PFSK-1 (cell line): ENCODE measurements at regions not wholly inside any gene's neighbourhood (a gene's known extent, or its start where the extent isn't known, plus 50 kb on each side); places are given as distances from the start of the nearest gene placed in this dataset.

Experiments
- FOXP2 ChIP-seq: optimal IDR thresholded peaks from 2 replicates; pipeline ENCODE3; 2011; ENCODE audit warnings: borderline replicate concordance, control low read depth, inconsistent platforms; ENCODE audit not compliant: insufficient read depth; ENCODE audit errors: extremely low read length, extremely low read depth
- POLR2AphosphoS5 ChIP-seq: IDR thresholded peaks from 2 replicates; pipeline ENCODE4 v1.6.1; 2012; ENCODE audit warnings: low read depth, mild to moderate bottlenecking, control low read depth, low read length, moderate library complexity
- SIN3A ChIP-seq: IDR thresholded peaks from 2 replicates; pipeline ENCODE4 v1.6.1; 2012; ENCODE audit warnings: mild to moderate bottlenecking, low read length, moderate library complexity, borderline replicate concordance; ENCODE audit not compliant: insufficient read depth
- TAF1 ChIP-seq: IDR thresholded peaks from 2 replicates; pipeline ENCODE4 v1.6.1; 2012; ENCODE audit warnings: low read length, control low read depth, borderline replicate concordance; ENCODE audit not compliant: insufficient read depth
- TF ChIP-seq, protein P1 (sequence below), 2 experiments: IDR thresholded peaks; 2 replicates each; pipeline versions ENCODE4 v1.6.1 to v1.8.0; 2011 to 2012; ENCODE audit warnings: low read depth in 2 of 2, low read length in 2 of 2, control low read depth in 1 of 2, inconsistent platforms in 1 of 2, mild to moderate bottlenecking in 1 of 2, moderate library complexity in 1 of 2; ENCODE audit not compliant: insufficient read depth in 1 of 2

- TF ChIP-seq SIN3A, result no peak
Measured at GRCh38 chr16:26273607-26274006, 581.8 kb downstream of the HS3ST4 start.

- TF ChIP-seq SIN3A (no peak), FOXP2 (no peak), TAF1 (no peak), POLR2AphosphoS5 (no peak)
- TF ChIP-seq, protein P1, sequence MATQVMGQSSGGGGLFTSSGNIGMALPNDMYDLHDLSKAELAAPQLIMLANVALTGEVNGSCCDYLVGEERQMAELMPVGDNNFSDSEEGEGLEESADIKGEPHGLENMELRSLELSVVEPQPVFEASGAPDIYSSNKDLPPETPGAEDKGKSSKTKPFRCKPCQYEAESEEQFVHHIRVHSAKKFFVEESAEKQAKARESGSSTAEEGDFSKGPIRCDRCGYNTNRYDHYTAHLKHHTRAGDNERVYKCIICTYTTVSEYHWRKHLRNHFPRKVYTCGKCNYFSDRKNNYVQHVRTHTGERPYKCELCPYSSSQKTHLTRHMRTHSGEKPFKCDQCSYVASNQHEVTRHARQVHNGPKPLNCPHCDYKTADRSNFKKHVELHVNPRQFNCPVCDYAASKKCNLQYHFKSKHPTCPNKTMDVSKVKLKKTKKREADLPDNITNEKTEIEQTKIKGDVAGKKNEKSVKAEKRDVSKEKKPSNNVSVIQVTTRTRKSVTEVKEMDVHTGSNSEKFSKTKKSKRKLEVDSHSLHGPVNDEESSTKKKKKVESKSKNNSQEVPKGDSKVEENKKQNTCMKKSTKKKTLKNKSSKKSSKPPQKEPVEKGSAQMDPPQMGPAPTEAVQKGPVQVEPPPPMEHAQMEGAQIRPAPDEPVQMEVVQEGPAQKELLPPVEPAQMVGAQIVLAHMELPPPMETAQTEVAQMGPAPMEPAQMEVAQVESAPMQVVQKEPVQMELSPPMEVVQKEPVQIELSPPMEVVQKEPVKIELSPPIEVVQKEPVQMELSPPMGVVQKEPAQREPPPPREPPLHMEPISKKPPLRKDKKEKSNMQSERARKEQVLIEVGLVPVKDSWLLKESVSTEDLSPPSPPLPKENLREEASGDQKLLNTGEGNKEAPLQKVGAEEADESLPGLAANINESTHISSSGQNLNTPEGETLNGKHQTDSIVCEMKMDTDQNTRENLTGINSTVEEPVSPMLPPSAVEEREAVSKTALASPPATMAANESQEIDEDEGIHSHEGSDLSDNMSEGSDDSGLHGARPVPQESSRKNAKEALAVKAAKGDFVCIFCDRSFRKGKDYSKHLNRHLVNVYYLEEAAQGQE (IDR thresholded peaks at IDR 0.05; ENCODE audit: insufficient read depth in 1 of 2, low read depth in 2 of 2, low read length in 2 of 2), result no peak
Measured at GRCh38 chr16:26275021-26275590, 583.3 kb downstream of the HS3ST4 start.

GRCh38 chr16:26276289-26276688 lies 584.5 kb downstream of the HS3ST4 start:
- no peak for TF ChIP-seq TAF1
- no peak for TF ChIP-seq SIN3A
- TF ChIP-seq POLR2AphosphoS5, result no peak

DNA sequence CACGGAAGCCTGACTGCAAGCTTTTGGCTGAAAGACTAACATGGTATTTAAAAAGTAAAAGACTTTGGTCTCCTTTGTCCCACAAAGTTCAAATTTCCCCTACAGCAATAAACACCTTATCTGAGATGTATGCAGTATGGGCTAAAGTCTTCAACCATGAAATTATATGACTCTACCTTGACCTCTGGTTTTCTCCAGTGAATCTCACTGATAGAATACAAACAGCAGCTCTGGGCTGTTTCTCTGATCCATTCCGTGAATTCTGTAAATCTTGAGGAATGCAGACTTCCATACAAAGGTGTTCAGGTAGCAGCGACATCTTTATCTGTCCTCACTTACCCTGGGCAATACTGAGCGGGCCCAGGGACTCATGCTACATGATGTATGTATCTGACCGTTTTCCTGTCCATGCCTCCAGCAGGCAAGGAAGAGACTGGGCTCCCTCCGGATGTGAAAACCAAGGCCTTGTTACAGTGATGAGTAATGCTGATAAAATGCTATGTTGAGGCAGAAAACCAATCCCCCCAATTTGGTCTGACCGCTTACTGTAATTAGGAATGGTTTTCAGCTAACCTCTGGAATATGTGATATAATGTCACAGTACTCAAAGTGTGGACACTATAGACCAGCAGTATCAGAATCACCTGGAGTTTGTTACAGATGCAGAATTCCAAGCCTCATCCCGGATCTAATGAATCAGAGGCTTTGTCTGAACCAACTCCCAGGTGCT lies 589.8 kb downstream of the HS3ST4 start:
- TF ChIP-seq FOXP2 (no peak), POLR2AphosphoS5 (no peak), SIN3A (no peak), TAF1 (no peak)
- TF ChIP-seq, protein P1 (IDR thresholded peaks at IDR 0.05; ENCODE audit: insufficient read depth in 1 of 2, low read depth in 2 of 2, low read length in 2 of 2), result no peak

GRCh38 chr16:26295625-26296304 lies 604.0 kb downstream of the HS3ST4 start:
- TF ChIP-seq, protein P1 (IDR thresholded peaks at IDR 0.05; ENCODE audit: insufficient read depth in 1 of 2, low read depth in 2 of 2, low read length in 2 of 2), result no peak
- TF ChIP-seq TAF1, result no peak
- no peak for TF ChIP-seq SIN3A
- TF ChIP-seq POLR2AphosphoS5, result no peak
- no peak for TF ChIP-seq FOXP2

DNA sequence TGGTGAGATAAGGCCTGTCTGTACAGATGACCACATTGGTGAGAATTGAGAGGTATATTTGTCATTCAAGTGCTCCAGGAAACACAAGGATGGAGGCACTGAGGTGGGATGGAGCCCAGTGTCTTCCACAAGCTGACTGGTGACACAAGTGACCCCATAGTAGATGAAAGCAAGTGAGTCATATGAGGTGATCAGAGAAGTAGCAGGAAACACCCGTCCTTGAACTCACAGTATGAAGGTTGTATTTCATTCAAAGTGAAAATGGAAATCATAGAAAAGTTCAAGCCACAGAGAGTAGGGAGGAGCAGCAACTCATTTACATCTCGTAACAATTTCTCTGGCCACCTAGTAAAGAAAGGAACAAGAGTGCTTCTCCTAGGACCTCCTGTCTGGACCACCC lies 609.8 kb downstream of the HS3ST4 start:
- TF ChIP-seq SIN3A (no peak), FOXP2 (no peak)
